Embryonic facial prominence (tissue), 1 donor: ENCODE measurements at regions not wholly inside any gene's neighbourhood (a gene's known extent, or its start where the extent isn't known, plus 50 kb on each side); places are given as distances from the start of the nearest gene placed in this dataset.

Experiments used
- DNase-seq: peaks from one replicate; pipeline ENCODE4 v3.0.0-alpha.2; 2016; ENCODE audit errors: extremely low spot score

- DNase-seq = no peak
These were observed 63.6 kb downstream of the NUDT12 start for GRCh38 chr5:103498800-103499551.

- DNase-seq = no peak
These were observed 64.4 kb downstream of the NUDT12 start for GRCh38 chr5:103498211-103498610.

GRCh38 chr5:103497781-103498180 lies 64.8 kb downstream of the NUDT12 start:
- no peak for DNase-seq

GRCh38 chr5:103490030-103490739 lies 72.4 kb downstream of the NUDT12 start:
- no peak for DNase-seq

DNA sequence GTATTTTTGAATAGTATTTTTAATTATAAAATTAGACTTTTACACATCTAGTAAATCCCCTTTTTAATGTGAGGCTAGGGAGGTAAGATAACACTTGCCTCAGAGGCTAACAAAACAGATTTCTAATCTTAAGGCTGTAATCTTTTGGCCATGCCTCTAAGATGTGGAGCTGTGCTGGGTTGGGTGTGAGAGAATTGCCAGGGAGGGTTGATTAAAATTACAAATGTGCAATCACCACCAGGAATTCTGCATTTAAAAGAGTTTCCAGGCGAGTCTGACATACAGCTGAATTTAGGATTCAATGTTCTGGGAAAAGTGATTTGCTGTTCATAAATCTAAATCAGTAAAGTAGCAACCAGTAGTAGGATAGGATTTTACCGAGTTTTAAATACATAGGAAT lies 73.3 kb downstream of the NUDT12 start:
- DNase-seq = no peak

- DNase-seq = no peak
These were observed 74.6 kb downstream of the NUDT12 start for GRCh38 chr5:103487822-103488493.

DNA sequence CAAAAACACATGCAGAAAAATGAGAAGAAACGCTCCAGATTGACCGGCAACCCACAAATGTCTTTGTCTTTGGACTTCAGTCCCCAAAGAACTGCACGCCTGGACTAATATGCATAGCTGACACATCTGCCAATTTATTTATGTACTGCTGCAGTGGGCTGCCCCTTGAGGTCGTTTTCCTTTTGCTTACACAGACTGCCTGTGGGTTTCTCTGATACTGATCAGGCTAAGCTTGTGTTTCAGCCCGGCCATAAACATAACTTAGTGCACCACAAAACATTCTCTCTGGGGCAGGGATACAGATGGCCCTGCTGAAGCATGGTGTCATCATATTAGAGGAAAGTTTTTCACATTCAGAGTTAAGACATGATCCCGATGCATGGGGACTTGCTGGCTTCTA lies 75.4 kb downstream of the NUDT12 start:
- no peak for DNase-seq

- DNase-seq = no peak
These were observed 75.8 kb downstream of the NUDT12 start for GRCh38 chr5:103486739-103487138.

- no peak for DNase-seq
These were observed 82.3 kb downstream of the NUDT12 start for GRCh38 chr5:103480246-103480645.

- no peak for DNase-seq
These were observed 84.9 kb downstream of the NUDT12 start for GRCh38 chr5:103477678-103478077.

GRCh38 chr5:103476811-103477210 lies 85.8 kb downstream of the NUDT12 start:
- no peak for DNase-seq

DNA sequence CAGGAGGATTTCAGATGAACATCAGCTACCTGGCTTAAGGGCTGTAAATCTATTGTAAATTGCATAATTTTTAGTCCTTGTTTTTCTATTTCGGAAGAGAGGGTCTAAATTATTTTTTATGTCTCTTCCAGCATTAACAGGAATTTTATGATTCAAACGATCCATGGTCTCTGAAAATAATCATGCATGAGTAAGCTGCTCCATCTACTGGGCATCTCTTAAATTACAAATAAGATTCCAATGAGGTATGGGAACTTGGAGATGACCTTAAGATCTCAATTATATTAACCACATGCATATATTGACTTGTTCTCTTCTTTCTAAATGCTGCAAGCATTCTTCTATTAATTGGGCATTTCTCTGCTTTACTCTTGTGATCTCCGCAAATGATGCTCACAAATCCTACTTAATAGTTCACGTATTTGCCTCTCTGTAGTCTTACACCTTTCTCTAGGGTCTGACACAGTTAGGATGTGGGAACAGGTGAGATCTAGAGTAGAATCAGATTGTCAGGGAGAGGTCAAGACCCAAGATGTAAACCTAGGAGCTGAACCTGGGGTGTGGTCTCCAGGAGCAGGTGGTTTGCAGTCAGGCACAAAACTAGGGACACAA lies 86.9 kb downstream of the NUDT12 start:
- peak; percentile 46 for DNase-seq

DNA sequence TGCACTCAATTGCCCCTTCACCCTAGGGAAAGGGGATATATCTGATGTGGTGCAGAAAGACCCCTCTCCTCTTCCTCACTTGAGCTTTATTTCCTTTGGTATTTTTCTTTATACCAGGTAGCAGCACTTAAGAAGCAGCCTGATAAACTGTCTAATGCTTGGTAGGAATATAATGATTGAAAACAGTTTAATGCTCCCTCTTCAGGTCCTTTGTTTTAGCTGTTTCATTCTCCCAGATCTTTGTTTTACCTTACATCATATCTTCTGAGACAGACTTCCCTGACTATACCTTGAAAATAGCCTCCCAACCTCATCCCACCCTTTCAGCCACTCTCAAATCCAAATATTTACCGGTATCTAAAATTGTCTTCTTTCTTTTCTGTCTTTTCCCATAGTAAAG lies 87.9 kb downstream of the NUDT12 start:
- no peak for DNase-seq

- DNase-seq = no peak
These were observed 88.9 kb downstream of the NUDT12 start for GRCh38 chr5:103473725-103474124.

- no peak for DNase-seq
These were observed 89.8 kb downstream of the NUDT12 start for GRCh38 chr5:103472830-103473229.

- no peak for DNase-seq
These were observed 90.3 kb downstream of the NUDT12 start for GRCh38 chr5:103472265-103472664.

DNA sequence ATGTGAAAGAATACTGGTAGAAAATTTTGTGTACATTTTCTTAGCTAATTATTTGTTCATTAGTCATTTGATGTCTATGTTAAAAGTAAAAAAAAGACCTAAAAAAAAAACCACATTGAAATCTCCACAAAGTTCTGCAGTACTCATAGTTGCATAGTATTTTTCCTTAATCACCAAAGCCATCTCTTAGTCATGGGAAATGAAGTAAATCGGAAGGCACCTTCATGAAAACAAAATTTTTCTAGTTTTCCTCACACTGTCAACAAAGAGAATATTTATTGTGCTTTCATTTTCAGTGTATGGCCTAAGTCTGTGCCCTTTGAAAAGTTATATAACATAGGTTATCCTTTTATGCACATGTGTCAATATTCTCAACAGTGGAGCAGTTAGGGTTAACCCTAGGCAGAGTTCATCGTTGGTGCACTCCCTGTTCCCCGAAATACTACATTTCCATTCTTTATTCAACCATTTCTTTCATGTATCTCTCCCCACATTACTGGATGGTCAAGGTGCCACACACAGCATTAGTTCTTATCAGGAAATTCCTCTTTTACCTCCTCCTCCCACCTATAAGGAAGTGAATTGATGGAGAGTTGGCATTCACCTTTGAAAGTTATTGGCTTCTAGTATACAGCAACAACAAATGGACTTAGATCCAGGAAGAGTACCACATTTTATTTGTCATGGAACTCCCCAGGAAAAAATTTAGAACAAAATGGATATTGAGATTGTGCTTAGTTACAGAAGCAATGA lies 93.1 kb downstream of the NUDT12 start:
- no peak for DNase-seq

GRCh38 chr5:103467831-103468230 lies 94.8 kb downstream of the NUDT12 start:
- DNase-seq = no peak

DNA sequence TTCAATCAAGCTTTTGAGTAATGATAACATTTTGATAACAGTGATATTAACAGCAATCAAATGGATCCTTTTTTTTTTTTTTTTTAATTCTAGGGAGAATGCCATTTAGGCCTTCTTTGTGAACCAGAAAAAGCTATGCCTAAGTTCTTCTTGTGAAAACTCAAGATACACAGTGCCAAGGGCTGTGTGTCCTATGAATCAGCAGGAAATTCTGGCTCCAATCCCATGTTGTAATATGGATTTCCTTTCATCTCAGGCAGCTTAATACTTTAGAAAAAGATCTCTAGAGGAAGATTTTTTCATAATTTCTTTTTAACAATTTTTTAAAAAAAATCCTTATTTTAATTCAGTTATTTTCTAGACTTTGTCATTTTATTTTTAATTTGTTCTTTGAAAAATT lies 96.1 kb downstream of the NUDT12 start:
- DNase-seq = no peak

GRCh38 chr5:103465891-103466290 lies 96.7 kb downstream of the NUDT12 start:
- DNase-seq = no peak

DNA sequence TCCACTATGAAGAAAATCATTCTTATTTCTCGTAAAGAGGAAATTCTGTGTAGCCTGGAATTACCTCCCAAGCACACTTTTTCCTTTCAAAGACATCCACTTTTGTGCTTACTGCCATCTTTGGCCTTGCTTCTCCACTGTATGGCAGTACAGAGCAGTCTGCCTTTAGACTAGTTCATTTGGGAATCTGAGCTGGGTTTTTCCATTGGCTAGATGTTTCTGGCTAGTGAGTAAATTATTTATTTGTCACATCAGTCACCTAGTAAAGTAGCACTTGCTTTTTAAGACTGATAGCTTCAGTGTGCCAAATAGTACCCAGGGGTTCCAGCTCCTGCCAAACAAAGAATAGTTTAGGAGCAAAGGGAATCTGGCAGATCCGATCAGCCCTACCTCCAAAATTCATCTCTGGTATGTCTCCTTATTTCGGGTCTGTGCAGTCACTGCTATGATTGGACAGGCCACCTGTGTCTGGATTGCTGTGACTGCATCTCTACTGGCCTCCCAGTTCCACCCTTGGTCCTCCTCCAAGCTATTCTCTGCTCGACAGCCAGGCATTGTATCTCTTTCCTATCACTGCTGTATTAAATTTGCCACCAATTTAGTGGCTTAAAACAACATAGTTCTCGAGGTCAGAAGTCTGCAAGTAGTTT lies 97.6 kb downstream of the NUDT12 start:
- no peak for DNase-seq
